ENCODE measurements at regions not wholly inside any gene's neighbourhood (a gene's known extent, or its start where the extent isn't known, plus 50 kb on each side); places are given as distances from the start of the nearest gene placed in this dataset.
A peak's percentile ranks its signal among the peaks of the same experiment; 100 is the strongest.

DNA sequence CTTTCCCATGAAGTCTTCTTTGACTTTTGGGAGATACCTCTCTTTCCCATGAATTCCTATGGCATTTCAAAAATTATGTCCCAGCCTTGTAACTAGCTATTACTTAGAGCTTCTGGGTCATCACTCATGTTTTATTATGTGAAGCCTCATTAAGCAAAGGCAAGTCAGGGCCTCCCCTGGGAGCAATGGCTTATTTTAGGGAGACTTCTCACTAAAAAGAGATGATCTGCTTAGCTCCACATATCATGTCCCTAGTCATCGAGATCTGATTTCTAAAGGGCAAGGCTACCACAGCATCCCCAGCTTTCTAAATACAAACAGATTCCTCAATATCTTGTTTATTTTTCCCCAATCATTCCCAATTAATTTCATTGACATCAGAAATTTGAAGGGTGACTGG, 154.0 kb upstream of the MANEA start (continued):
- TF ChIP-seq ZNF331 (CRISPR knock-in tag; IDR thresholded peaks at IDR 0.05; ENCODE audit: low read depth) = no peak
- TF ChIP-seq EZH2phosphoT487 (IDR thresholded peaks at IDR 0.05; ENCODE audit: unreplicated experiment) = no peak
- TF ChIP-seq, protein P1, sequence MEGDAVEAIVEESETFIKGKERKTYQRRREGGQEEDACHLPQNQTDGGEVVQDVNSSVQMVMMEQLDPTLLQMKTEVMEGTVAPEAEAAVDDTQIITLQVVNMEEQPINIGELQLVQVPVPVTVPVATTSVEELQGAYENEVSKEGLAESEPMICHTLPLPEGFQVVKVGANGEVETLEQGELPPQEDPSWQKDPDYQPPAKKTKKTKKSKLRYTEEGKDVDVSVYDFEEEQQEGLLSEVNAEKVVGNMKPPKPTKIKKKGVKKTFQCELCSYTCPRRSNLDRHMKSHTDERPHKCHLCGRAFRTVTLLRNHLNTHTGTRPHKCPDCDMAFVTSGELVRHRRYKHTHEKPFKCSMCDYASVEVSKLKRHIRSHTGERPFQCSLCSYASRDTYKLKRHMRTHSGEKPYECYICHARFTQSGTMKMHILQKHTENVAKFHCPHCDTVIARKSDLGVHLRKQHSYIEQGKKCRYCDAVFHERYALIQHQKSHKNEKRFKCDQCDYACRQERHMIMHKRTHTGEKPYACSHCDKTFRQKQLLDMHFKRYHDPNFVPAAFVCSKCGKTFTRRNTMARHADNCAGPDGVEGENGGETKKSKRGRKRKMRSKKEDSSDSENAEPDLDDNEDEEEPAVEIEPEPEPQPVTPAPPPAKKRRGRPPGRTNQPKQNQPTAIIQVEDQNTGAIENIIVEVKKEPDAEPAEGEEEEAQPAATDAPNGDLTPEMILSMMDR (conservative IDR thresholded peaks at IDR 0.05; ENCODE audit: low read depth in 2 of 2) = no peak
- TF ChIP-seq CREB1 (CRISPR knock-in tag; IDR thresholded peaks at IDR 0.05; ENCODE audit: low read depth) = no peak
- no peak for TF ChIP-seq ZNF114 (CRISPR knock-in tag; IDR thresholded peaks at IDR 0.05)

DNA sequence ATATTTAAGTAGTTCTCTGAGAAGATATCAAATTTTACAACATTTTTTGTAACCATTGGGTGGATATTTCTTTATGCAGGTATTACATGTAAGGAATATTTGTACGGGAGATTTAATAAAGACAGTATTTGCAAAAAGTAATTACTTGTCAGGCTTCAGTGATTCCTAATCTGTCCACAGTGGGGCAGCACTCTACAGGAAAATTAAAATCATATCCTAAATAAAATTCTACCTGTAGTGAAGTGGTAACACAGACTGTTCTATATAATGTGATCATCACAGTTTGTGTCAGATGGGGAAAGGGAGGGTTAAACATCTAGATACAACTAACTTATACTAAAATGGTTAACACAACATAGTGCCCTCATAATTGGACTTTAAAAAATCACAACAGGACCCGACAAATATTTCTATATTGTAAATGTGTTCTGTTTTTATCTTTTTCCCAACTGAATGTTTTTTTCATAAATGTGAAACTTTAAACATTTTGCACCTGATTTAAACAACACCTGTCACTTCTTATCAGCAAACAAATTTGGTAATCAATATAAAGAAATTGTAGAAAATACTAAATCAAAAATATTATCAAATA, 145.6 kb upstream of the MANEA start:
- Mint-ChIP-seq H3K36me3 (ENCODE audit: low read depth) (no peaks in the 10 kb centered on the region; the same call in 2 of the 3 replicates), H3K4me3 (no peak overlapping the region), H3K4me1 (no peaks in the 10 kb centered on the region), H3K9me3 (no peaks in the 10 kb centered on the region; the same call in 1 of the 3 replicates), H3K27me3 (ENCODE audit: insufficient read depth, low read depth, poor library complexity) (no peaks in the 10 kb centered on the region), H3K27ac (no peak overlapping the region)
- H3K27me3 ChIP-seq (ENCODE audit: insufficient read depth) = no peaks in the 10 kb centered on the region
- H3K27ac ChIP-seq (ENCODE audit: low read depth) = no peak overlapping the region
- H3K36me3 ChIP-seq (ENCODE audit: insufficient read depth) = no peaks in the 10 kb centered on the region
- no peak overlapping the region for H3K4me2 ChIP-seq
- ATAC-seq (no peak), DNase-seq (ENCODE audit: low spot score) (peak; percentile 56)
- H4K20me1 ChIP-seq (replicated peaks; ENCODE audit: insufficient read depth) = no peaks in the 10 kb centered on the region
- H3K4me3 ChIP-seq = no peak overlapping the region
- no peaks in the 10 kb centered on the region for H3F3A ChIP-seq (replicated peaks; ENCODE audit: low read depth)
- no peaks in the 10 kb centered on the region for H3K4me1 ChIP-seq (ENCODE audit: insufficient read depth)
- H3K9me2 ChIP-seq (ENCODE audit: insufficient read depth) = no peaks in the 10 kb centered on the region
- TF ChIP-seq, protein P1 (conservative IDR thresholded peaks at IDR 0.05; ENCODE audit: low read depth in 2 of 2) = peak; percentile 58 to 91
- no peak for TF ChIP-seq ZNF114 (CRISPR knock-in tag; IDR thresholded peaks at IDR 0.05)
- no peak overlapping the region for H2AFZ ChIP-seq
- H3K79me2 ChIP-seq (replicated peaks; ENCODE audit: insufficient read depth) = no peaks in the 10 kb centered on the region

DNA sequence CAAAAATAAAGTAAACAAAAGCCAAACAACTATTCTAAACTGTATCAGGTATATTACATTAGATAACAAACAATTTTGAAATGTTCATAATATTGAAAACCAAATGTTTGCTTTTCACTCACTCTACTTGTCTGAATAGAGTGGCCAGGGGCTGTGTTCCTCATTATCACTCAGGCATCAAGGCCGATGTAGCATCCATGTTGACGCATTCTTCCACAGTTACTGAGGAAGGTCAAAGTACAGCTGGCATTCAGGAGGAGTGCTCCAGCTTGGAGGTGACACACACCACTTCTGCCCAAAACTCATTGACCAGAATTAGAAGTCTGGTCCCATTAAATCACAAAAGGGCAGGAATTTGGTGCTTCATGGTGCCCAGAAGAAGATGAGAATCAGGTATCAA, 137.6 kb upstream of the MANEA start:
- H3K36me3 ChIP-seq (ENCODE audit: insufficient read depth) = no peaks in the 10 kb centered on the region
- Mint-ChIP-seq H3K36me3 (ENCODE audit: low read depth) (no peaks in the 10 kb centered on the region), H3K27ac (no peak overlapping the region), H3K4me3 (no peak overlapping the region), H3K4me1 (no peaks in the 10 kb centered on the region), H3K27me3 (ENCODE audit: insufficient read depth, low read depth, poor library complexity) (no peaks in the 10 kb centered on the region), H3K9me3 (no peaks in the 10 kb centered on the region)
- no peak for ATAC-seq
- no peaks in the 10 kb centered on the region for H3K9me2 ChIP-seq (ENCODE audit: insufficient read depth)
- H3K4me3 ChIP-seq = no peak overlapping the region
- H3F3A ChIP-seq (replicated peaks; ENCODE audit: low read depth) = no peaks in the 10 kb centered on the region
- peak overlapping the region; percentile 50; the same call in 1 of the 2 replicates for H2AFZ ChIP-seq
- no peak for DNase-seq (ENCODE audit: low spot score)
- H3K27ac ChIP-seq (ENCODE audit: low read depth) = no peak overlapping the region
- H4K20me1 ChIP-seq (replicated peaks; ENCODE audit: insufficient read depth) = no peaks in the 10 kb centered on the region
- no peak overlapping the region for H3K4me2 ChIP-seq
- no peaks in the 10 kb centered on the region for H3K4me1 ChIP-seq (ENCODE audit: insufficient read depth)
- H3K79me2 ChIP-seq (replicated peaks; ENCODE audit: insufficient read depth) = no peaks in the 10 kb centered on the region
- H3K27me3 ChIP-seq (ENCODE audit: insufficient read depth) = no peaks in the 10 kb centered on the region
- TF ChIP-seq, protein P2, sequence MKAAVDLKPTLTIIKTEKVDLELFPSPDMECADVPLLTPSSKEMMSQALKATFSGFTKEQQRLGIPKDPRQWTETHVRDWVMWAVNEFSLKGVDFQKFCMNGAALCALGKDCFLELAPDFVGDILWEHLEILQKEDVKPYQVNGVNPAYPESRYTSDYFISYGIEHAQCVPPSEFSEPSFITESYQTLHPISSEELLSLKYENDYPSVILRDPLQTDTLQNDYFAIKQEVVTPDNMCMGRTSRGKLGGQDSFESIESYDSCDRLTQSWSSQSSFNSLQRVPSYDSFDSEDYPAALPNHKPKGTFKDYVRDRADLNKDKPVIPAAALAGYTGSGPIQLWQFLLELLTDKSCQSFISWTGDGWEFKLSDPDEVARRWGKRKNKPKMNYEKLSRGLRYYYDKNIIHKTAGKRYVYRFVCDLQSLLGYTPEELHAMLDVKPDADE (IDR thresholded peaks at IDR 0.05) = no peak
- TF ChIP-seq, protein P3, sequence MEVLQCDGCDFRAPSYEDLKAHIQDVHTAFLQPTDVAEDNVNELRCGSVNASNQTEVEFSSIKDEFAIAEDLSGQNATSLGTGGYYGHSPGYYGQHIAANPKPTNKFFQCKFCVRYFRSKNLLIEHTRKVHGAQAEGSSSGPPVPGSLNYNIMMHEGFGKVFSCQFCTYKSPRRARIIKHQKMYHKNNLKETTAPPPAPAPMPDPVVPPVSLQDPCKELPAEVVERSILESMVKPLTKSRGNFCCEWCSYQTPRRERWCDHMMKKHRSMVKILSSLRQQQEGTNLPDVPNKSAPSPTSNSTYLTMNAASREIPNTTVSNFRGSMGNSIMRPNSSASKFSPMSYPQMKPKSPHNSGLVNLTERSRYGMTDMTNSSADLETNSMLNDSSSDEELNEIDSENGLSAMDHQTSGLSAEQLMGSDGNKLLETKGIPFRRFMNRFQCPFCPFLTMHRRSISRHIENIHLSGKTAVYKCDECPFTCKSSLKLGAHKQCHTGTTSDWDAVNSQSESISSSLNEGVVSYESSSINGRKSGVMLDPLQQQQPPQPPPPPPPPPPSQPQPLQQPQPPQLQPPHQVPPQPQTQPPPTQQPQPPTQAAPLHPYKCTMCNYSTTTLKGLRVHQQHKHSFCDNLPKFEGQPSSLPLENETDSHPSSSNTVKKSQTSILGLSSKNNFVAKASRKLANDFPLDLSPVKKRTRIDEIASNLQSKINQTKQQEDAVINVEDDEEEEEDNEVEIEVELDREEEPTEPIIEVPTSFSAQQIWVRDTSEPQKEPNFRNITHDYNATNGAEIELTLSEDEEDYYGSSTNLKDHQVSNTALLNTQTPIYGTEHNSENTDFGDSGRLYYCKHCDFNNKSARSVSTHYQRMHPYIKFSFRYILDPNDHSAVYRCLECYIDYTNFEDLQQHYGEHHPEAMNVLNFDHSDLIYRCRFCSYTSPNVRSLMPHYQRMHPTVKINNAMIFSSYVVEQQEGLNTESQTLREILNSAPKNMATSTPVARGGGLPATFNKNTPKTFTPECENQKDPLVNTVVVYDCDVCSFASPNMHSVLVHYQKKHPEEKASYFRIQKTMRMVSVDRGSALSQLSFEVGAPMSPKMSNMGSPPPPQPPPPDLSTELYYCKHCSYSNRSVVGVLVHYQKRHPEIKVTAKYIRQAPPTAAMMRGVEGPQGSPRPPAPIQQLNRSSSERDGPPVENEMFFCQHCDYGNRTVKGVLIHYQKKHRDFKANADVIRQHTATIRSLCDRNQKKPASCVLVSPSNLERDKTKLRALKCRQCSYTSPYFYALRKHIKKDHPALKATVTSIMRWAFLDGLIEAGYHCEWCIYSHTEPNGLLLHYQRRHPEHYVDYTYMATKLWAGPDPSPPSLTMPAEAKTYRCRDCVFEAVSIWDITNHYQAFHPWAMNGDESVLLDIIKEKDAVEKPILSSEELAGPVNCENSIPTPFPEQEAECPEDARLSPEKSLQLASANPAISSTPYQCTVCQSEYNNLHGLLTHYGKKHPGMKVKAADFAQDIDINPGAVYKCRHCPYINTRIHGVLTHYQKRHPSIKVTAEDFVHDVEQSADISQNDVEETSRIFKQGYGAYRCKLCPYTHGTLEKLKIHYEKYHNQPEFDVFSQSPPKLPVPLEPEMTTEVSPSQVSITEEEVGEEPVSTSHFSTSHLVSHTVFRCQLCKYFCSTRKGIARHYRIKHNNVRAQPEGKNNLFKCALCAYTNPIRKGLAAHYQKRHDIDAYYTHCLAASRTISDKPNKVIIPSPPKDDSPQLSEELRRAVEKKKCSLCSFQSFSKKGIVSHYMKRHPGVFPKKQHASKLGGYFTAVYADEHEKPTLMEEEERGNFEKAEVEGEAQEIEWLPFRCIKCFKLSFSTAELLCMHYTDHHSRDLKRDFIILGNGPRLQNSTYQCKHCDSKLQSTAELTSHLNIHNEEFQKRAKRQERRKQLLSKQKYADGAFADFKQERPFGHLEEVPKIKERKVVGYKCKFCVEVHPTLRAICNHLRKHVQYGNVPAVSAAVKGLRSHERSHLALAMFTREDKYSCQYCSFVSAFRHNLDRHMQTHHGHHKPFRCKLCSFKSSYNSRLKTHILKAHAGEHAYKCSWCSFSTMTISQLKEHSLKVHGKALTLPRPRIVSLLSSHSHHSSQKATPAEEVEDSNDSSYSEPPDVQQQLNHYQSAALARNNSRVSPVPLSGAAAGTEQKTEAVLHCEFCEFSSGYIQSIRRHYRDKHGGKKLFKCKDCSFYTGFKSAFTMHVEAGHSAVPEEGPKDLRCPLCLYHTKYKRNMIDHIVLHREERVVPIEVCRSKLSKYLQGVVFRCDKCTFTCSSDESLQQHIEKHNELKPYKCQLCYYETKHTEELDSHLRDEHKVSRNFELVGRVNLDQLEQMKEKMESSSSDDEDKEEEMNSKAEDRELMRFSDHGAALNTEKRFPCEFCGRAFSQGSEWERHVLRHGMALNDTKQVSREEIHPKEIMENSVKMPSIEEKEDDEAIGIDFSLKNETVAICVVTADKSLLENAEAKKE (CRISPR knock-in tag; IDR thresholded peaks at IDR 0.05) = no peak
- TF ChIP-seq ZNF331 (CRISPR knock-in tag; IDR thresholded peaks at IDR 0.05; ENCODE audit: low read depth) (no peak), CREB1 (CRISPR knock-in tag; IDR thresholded peaks at IDR 0.05; ENCODE audit: low read depth) (no peak), ZNF114 (CRISPR knock-in tag; IDR thresholded peaks at IDR 0.05) (no peak)

Measured in GM23338 (cell line).